ENCODE measurements at regions not wholly inside any gene's neighbourhood (a gene's known extent, or its start where the extent isn't known, plus 50 kb on each side); places are given as distances from the start of the nearest gene placed in this dataset.

DNA sequence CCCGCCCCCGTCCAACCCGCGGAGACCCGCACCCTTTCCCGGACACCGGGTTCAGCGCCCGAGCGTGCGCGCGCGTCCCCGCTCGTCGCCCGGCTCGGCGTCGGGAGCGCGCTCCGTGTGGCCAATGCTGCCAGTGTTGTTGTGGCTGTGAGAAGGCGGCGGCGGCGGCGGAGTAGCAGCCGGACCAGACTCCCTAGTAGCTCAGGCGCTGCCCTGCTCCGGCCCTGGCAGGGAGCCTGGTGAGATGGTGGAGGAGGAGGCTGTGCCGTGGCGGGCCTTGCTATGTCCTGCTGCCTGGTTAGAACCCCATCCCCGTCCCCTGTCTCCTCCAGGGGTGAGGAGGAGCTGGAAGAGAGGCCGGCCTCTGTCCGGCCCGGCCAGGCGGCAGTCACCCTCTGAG is 553.2 kb downstream of the TUBA3C start:
- TF ChIP-seq, protein P1, sequence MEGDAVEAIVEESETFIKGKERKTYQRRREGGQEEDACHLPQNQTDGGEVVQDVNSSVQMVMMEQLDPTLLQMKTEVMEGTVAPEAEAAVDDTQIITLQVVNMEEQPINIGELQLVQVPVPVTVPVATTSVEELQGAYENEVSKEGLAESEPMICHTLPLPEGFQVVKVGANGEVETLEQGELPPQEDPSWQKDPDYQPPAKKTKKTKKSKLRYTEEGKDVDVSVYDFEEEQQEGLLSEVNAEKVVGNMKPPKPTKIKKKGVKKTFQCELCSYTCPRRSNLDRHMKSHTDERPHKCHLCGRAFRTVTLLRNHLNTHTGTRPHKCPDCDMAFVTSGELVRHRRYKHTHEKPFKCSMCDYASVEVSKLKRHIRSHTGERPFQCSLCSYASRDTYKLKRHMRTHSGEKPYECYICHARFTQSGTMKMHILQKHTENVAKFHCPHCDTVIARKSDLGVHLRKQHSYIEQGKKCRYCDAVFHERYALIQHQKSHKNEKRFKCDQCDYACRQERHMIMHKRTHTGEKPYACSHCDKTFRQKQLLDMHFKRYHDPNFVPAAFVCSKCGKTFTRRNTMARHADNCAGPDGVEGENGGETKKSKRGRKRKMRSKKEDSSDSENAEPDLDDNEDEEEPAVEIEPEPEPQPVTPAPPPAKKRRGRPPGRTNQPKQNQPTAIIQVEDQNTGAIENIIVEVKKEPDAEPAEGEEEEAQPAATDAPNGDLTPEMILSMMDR (IDR thresholded peaks at IDR 0.05; ENCODE audit: insufficient read depth, low read length): no peak
- no peak for TF ChIP-seq POLR2AphosphoS5 (IDR thresholded peaks at IDR 0.05; ENCODE audit: low read depth)
- TF ChIP-seq, protein P2, sequence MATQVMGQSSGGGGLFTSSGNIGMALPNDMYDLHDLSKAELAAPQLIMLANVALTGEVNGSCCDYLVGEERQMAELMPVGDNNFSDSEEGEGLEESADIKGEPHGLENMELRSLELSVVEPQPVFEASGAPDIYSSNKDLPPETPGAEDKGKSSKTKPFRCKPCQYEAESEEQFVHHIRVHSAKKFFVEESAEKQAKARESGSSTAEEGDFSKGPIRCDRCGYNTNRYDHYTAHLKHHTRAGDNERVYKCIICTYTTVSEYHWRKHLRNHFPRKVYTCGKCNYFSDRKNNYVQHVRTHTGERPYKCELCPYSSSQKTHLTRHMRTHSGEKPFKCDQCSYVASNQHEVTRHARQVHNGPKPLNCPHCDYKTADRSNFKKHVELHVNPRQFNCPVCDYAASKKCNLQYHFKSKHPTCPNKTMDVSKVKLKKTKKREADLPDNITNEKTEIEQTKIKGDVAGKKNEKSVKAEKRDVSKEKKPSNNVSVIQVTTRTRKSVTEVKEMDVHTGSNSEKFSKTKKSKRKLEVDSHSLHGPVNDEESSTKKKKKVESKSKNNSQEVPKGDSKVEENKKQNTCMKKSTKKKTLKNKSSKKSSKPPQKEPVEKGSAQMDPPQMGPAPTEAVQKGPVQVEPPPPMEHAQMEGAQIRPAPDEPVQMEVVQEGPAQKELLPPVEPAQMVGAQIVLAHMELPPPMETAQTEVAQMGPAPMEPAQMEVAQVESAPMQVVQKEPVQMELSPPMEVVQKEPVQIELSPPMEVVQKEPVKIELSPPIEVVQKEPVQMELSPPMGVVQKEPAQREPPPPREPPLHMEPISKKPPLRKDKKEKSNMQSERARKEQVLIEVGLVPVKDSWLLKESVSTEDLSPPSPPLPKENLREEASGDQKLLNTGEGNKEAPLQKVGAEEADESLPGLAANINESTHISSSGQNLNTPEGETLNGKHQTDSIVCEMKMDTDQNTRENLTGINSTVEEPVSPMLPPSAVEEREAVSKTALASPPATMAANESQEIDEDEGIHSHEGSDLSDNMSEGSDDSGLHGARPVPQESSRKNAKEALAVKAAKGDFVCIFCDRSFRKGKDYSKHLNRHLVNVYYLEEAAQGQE (IDR thresholded peaks at IDR 0.05; ENCODE audit: insufficient replicate concordance, low read depth): no peak
- no peak for TF ChIP-seq SPI1 (IDR thresholded peaks at IDR 0.05; ENCODE audit: borderline replicate concordance, low read depth)
